ENCODE measurements at regions not wholly inside any gene's neighbourhood (a gene's known extent, or its start where the extent isn't known, plus 50 kb on each side); places are given as distances from the start of the nearest gene placed in this dataset.

DNA sequence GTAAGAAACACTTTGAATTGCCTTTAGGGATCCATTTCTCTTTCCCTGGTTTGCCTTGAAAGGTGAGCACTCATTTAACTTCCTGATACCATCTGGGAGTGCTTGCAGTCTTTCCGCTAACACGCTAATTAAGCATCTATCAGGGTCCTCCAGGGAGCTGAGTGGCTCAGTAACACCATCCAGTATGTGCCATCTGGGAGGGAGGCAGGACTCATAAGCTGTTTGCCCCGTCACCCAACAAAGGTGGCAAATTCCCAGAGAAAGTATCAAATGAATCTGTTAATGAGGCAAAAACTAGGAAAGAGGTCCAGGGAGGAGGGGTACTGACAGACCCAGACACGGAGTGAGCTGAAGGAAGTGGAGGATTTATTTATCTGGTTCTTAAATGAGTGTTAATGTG lies 430.9 kb downstream of the HLX start:
- H3K4me1 ChIP-seq: no peaks in the 10 kb centered on the region
- no peaks in the 10 kb centered on the region for H3K27me3 ChIP-seq
- no peaks in the 10 kb centered on the region for H3K36me3 ChIP-seq
- no peak overlapping the region for H3K27ac ChIP-seq
- DNase-seq: no peak
- H3K4me3 ChIP-seq: no peak overlapping the region
- no peaks in the 10 kb centered on the region for H3K9me3 ChIP-seq (replicated peaks)

DNA sequence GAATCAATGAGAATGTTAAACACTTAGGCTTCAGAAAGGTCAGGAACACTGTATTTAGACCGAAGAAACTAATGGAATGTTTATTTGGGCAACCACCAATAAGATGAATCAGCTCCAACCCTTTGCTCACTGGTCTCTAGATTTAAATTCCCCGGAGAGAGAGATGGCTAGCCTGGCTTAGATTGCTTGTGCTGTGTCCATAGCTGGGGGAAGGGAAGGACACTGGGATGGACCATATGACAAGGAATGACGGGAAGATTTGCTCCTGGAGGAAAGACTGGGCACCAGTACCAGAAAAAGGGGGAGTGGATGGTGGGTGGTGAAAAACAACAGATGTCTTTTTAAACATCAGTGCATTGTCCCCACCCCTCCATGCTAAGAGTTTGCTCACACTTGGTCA lies 426.6 kb downstream of the DUSP10 start:
- no peaks in the 10 kb centered on the region for H3K9me3 ChIP-seq (replicated peaks)
- H3K36me3 ChIP-seq: no peaks in the 10 kb centered on the region
- no peak for DNase-seq
- H3K27ac ChIP-seq: no peak overlapping the region
- no peaks in the 10 kb centered on the region for H3K4me1 ChIP-seq
- no peaks in the 10 kb centered on the region for H3K27me3 ChIP-seq
- no peak overlapping the region for H3K4me3 ChIP-seq

DNA sequence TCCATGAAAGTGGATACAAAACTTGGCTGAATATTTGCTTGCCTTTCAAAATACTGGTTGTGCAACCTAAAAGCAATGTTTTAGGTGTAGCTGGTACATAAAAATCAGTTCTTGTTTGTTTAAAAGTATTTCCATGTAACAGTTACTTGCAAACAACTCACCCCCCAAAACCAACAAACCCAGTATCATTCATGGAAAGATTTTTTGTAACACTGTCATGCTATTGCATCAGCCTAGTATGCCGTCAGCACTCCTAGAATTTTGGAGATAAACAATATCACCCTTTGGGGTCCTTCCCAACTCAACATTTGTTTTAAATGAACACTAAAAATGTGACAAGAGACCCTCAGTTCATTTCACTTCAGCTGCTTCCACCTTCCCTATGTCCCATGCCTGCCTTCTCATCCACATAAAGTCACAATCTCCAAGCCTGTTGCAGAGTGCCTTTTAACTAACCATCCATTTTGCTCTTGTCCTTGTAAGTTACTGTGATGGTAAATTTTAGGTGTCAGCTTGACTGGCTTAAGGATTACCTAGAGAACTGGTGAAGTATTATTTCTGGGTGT lies 425.3 kb downstream of the DUSP10 start:
- no peaks in the 10 kb centered on the region for H3K4me1 ChIP-seq
- no peaks in the 10 kb centered on the region for H3K36me3 ChIP-seq
- H3K4me3 ChIP-seq: no peak overlapping the region
- no peak overlapping the region for H3K27ac ChIP-seq
- DNase-seq: no peak
- H3K9me3 ChIP-seq (replicated peaks): no peaks in the 10 kb centered on the region
- no peaks in the 10 kb centered on the region for H3K27me3 ChIP-seq

DNA sequence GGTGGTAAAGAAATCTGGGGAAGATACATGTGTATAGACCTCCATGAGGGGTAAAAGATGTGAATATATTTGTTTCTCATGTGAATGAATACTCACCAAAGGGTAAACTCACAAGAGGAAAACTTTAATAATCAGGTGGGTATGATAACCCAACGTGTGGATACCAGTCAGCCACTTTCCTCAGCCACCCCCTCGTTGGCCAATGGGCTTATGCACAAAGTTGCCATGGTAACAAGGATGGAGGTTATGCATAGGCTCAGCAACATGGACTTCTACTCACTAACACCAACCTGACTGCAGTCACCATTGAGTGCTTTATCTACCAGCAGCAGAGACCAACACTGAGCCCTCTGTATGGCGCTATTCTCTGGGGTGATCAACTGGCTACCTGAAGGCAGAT lies 424.4 kb downstream of the DUSP10 start:
- no peaks in the 10 kb centered on the region for H3K4me1 ChIP-seq
- H3K27ac ChIP-seq: no peak overlapping the region
- no peak for DNase-seq

DNA sequence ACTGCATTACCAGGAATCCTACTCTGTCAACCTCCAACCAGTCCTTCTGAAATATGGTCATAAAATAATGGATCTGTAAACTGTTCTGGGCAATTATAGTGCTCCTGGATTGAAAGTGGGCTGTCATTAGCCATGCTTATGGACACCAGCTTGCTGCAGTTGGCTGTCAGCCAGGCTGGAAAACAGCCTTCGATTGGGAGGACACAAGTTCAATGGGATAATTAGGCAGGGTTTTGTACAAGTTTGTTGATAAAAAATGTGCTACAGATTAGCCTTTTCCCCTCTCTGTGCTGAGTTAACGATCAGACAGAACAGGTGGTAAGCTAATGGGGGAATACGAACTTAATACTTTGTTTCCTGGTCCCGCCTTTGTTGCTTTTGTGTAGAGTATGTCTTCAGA lies 413.9 kb downstream of the DUSP10 start:
- H3K4me3 ChIP-seq: no peak overlapping the region
- DNase-seq: peak; percentile 49 to 76
- no peaks in the 10 kb centered on the region for H3K36me3 ChIP-seq
- H3K27ac ChIP-seq: no peak overlapping the region
- peaks cover 10% of the 10 kb centered on the region; the same call in 1 of the 2 replicates for H3K4me1 ChIP-seq
- H3K9me3 ChIP-seq (replicated peaks): peaks cover 6% of the 10 kb centered on the region; the same call in 1 of the 2 replicates
- no peaks in the 10 kb centered on the region for H3K27me3 ChIP-seq

More for the DNA sequence above, 424.4 kb downstream of the DUSP10 start:
- Histone ChIP-seq H3K9me3 (replicated peaks) (no peaks in the 10 kb centered on the region), H3K4me3 (no peak overlapping the region), H3K36me3 (no peaks in the 10 kb centered on the region), H3K27me3 (no peaks in the 10 kb centered on the region)

DNA sequence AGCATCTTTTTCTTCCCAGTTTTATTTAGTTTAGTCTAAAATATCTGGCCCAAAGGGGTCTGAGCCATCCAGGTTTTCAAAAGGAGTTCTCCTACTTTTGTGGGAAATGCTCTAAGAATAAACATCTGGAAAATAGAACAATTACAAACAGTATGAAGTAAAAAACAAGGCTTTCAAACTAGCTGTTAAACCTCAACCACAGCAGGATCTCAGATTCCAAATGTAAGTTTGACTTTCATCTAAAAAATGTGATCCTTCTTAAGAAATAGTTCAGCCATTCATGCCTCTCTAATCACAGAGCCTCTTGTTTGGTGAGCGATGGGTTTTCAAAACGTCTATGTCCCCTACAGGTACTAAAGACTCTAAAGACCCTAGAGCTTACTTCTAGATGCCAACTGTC lies 413.5 kb downstream of the DUSP10 start:
- Histone ChIP-seq H3K27ac (no peak overlapping the region), H3K4me1 (peaks cover 10% of the 10 kb centered on the region; the same call in 1 of the 2 replicates), H3K36me3 (no peaks in the 10 kb centered on the region), H3K4me3 (no peak overlapping the region), H3K27me3 (no peaks in the 10 kb centered on the region), H3K9me3 (replicated peaks) (peaks cover 6% of the 10 kb centered on the region; the same call in 1 of the 2 replicates)
- peak in 1 of 2 experiments; percentile 26 for DNase-seq

DNA sequence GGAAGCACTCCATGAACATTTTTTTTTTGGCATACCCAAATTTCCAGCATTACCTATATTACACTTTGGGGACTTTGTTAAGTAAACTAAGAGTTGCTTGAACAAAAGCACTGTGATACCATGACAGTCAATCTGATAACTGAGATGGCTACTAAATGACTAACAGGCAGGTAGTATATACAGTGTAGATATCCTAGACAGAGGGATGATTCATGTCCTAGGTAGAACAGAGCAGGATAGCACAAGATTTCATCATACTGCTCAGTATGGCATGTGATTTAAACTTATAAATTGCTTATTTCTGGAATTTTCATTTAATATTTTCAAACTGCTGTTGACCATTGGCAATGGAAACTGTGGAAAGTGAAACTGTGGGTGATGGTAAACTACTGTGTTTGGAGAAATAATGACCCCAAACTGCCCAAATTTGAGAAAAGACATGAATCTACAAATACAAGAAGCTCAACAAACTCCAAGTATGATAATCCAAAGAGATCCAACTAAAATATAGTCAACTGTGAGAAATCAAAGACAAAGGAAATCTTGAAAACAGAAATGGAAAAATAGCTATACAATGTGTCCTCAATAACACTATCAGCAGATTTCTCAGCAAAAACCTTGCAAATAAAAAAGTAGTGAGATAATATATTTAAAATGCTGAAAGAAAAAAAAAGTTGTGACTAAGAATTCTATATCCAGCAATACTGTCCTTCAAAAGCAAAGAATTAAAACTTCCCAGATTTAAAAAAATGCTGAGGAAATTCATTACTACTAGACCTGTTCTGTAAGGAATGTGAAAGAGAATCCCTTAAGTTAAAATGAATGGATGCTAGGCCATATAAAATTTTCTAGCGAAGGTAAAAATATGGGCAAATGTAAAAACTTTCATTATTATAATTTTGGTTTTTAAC lies 410.4 kb downstream of the DUSP10 start:
- Histone ChIP-seq H3K4me3 (no peak overlapping the region), H3K9me3 (replicated peaks) (peaks cover 6% of the 10 kb centered on the region; the same call in 1 of the 2 replicates), H3K36me3 (no peaks in the 10 kb centered on the region), H3K27ac (no peak overlapping the region), H3K4me1 (peaks cover 26% of the 10 kb centered on the region), H3K27me3 (no peaks in the 10 kb centered on the region)
- DNase-seq: no peak

DNA sequence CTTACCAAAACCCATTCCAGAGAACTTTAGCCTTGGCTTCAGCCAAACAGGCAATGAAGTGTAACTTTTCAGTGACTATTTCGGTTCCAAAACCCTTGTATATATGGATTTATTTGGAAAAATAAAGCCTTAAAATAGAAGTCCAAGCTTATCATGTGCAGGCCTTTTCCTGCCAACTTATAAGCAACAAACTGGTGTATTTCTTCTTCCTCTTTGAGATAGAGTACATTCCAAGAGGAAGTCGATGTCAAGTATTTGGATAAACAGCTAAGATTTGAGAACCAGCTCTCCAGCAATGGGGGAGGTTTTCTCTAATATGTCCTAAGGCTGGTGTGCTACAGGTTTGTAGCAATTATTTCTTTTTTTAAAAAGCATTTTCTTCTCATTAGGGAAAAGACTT lies 407.8 kb downstream of the DUSP10 start:
- Histone ChIP-seq H3K4me1 (peaks cover 23% of the 10 kb centered on the region), H3K4me3 (no peak overlapping the region), H3K9me3 (replicated peaks) (peaks cover 6% of the 10 kb centered on the region; the same call in 1 of the 2 replicates), H3K36me3 (no peaks in the 10 kb centered on the region), H3K27me3 (no peaks in the 10 kb centered on the region), H3K27ac (no peak overlapping the region)
- no peak for DNase-seq

DNA sequence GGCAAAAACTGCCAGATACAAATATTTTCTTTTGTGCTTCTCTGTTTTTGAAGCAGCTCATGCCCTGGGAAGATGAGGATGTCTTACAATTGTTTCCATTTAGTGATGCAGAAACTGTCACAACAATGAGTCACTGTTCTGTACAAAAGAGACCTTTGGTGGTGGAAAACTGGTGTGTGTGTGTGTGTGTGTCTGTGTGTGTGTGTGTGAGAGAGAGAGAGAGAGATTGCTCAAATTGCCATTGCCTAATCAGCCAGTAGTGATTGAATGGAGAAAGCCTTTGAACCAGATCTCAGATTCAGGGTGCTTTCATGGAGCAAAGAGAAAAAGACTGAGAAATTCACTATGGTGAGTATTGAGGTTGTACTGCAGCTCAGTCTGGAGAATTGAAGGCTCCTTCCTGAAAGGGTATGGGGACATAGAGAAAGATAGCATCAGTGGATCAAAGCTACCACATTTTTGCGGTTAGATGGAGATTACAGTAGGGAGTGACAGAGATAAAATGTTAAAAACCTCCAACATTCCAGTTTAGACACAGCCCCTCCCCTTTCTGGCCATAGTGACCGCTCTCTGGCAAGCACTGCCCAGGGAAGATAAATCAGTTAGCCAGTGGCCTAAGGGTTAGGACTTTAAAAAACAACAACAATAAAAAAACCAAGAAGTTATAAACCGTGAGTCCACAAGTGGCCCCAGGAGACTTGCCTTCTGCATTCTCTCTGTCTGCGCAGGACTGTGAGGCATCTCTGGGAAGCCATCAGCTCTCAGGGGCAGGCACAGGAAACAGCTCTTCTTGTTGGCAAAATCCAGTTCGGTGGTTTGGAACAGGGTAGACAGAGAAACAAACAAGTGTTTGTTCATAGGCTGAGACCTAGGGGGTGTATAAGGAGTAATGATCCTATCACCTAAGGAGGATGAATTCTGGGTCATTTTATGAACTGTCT lies 406.5 kb downstream of the DUSP10 start:
- Histone ChIP-seq H3K4me3 (peak overlapping the region; percentile 2), H3K36me3 (no peaks in the 10 kb centered on the region)

DNA sequence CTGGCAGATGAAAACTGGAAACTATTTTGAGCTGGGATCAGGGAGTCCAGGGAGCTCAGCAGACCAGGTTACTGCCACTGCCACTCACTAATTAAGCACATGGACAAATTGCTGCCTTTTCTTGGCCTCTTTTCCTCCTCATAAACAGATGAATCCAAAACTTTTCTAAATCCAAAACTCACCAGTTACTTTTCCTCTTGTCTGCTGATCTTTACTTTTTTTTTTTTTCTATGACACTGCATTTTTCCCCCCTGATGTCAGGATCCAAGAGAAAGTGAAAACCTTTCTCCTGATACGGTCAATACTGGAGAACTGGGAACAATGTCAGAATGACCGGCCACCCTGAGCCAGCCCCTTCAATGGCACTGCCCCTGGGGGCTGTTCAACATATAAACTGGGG lies 405.8 kb downstream of the DUSP10 start:
- H3K9me3 ChIP-seq (replicated peaks): peaks cover 6% of the 10 kb centered on the region; the same call in 1 of the 2 replicates
- H3K27me3 ChIP-seq: no peaks in the 10 kb centered on the region
- DNase-seq: no peak
- peaks cover 23% of the 10 kb centered on the region for H3K4me1 ChIP-seq
- H3K36me3 ChIP-seq: no peaks in the 10 kb centered on the region
- H3K4me3 ChIP-seq: peak overlapping the region; percentile 2
- peak overlapping the region; percentile 11 for H3K27ac ChIP-seq

More for the DNA sequence above, 406.5 kb downstream of the DUSP10 start:
- H3K9me3 ChIP-seq (replicated peaks): peaks cover 6% of the 10 kb centered on the region; the same call in 1 of the 2 replicates
- DNase-seq: peak; percentile 79 to 87
- peak overlapping the region; percentile 11 for H3K27ac ChIP-seq
- peaks cover 23% of the 10 kb centered on the region for H3K4me1 ChIP-seq
- no peaks in the 10 kb centered on the region for H3K27me3 ChIP-seq

DNA sequence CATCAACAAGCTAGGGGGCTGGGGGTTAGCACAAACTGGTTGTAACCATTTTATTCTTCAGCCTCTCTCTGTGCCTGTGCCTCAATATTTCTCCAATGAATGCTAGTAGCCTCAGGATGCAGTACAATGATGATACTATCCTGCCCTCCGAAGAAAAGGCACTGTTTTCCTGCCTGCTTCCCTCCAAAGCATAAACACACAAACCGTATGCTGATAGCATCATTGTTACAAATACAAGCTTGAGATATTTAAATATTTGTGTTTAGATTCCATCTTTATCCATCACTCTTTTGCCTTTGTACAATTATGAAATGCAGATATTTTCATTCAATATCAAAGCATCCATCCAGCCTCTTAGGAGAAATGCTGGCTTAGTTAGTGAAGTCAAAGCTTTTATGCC lies 404.8 kb downstream of the DUSP10 start:
- Histone ChIP-seq H3K27ac (no peak overlapping the region), H3K9me3 (replicated peaks) (no peaks in the 10 kb centered on the region), H3K4me1 (peaks cover 23% of the 10 kb centered on the region), H3K27me3 (no peaks in the 10 kb centered on the region), H3K4me3 (no peak overlapping the region), H3K36me3 (no peaks in the 10 kb centered on the region)
- DNase-seq: no peak

DNA sequence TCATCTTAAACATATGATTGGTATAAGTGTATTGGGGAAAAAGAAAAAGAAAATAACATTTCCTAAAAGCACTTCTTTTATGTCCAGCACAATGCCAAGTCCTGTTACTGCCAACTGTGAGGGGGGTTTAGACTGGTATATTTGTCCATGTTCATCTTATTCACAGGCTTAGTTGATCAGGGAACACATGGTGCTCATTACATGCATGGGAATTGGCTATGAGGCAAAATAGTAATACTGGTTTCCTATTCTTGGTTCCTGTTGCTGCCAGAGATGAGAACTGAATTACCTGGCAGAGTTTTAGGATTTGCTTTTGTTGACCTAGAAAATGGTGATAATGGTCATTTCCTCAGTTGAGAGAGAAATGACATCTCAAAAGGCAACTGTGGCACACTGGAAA lies 398.8 kb downstream of the DUSP10 start:
- H3K36me3 ChIP-seq: no peaks in the 10 kb centered on the region
- H3K4me3 ChIP-seq: no peak overlapping the region
- no peak overlapping the region for H3K27ac ChIP-seq
- DNase-seq: no peak
- H3K27me3 ChIP-seq: no peaks in the 10 kb centered on the region
- H3K9me3 ChIP-seq (replicated peaks): no peaks in the 10 kb centered on the region
- no peaks in the 10 kb centered on the region for H3K4me1 ChIP-seq

DNA sequence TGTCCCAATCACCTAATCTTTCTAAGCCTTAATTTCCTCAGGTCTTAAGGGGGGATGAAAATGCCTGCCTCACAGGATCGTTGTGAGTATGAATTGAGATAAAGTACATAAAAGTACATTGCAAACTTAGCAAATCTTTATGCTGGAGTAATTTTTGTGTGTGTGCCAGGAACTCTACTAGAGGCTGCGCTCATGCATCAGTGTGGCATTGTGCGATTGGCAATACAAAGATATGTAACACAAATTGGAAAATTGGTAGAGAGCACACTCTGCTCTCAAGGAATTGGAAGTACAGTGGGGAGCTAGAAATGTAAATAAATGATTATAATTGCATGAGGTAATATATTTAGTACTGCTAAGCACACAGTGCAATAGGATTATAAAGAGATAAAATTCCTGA lies 398.3 kb downstream of the DUSP10 start:
- no peaks in the 10 kb centered on the region for H3K27me3 ChIP-seq
- H3K27ac ChIP-seq: no peak overlapping the region
- no peaks in the 10 kb centered on the region for H3K36me3 ChIP-seq
- no peak overlapping the region for H3K4me3 ChIP-seq
- no peaks in the 10 kb centered on the region for H3K9me3 ChIP-seq (replicated peaks)
- no peaks in the 10 kb centered on the region for H3K4me1 ChIP-seq
- DNase-seq: no peak

DNA sequence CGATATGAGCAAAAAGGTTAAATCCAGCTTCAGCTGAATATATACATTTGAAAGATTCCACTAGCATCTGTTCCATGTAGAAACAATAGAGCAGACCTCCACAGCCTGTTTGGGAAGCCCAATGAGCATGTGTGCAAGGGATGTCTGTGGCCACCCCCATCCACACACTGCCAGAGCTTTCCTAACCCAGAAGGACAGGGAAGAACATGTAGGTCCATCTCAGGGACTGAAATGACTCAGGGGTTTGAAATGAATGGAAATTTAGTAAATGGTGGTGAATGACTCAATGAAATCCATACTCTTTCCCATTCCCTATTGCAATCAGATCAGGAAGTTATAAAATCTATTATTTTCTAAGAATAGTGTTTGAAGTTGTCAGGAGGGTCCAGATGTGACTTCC lies 397.2 kb downstream of the DUSP10 start:
- no peaks in the 10 kb centered on the region for H3K36me3 ChIP-seq
- no peaks in the 10 kb centered on the region for H3K27me3 ChIP-seq
- H3K4me3 ChIP-seq: no peak overlapping the region
- no peak overlapping the region for H3K27ac ChIP-seq
- DNase-seq: no peak
- H3K4me1 ChIP-seq: no peaks in the 10 kb centered on the region
- H3K9me3 ChIP-seq (replicated peaks): no peaks in the 10 kb centered on the region
